Tibial nerve (tissue), 4 donors: ENCODE measurements at regions not wholly inside any gene's neighbourhood (a gene's known extent, or its start where the extent isn't known, plus 50 kb on each side); places are given as distances from the start of the nearest gene placed in this dataset.

Experiments
- CTCF ChIP-seq, 5 experiments: fragments of 200-600 bp in 3 of 5; fragments of 450-650 bp in 2 of 5; sonication (generic) in 3 of 5; IDR thresholded peaks; one replicate each; pipeline ENCODE4 v1.5.1; 2016 to 2019; ENCODE audit warnings: antibody characterized with exemption in 5 of 5, mild to moderate bottlenecking in 3 of 5, moderate library complexity in 2 of 5
- EP300 ChIP-seq, 2 donors: sonication (generic); formaldehyde crosslinking; IDR thresholded peaks; one replicate each; pipeline ENCODE4 v1.6.1; 2017; ENCODE audit warnings: antibody characterized with exemption in 2 of 2, mild to moderate bottlenecking in 1 of 2
- POLR2A ChIP-seq, 2 donors: fragments of 450-650 bp; IDR thresholded peaks; one replicate each; pipeline ENCODE4 v1.6.1; 2017; ENCODE audit warnings: antibody characterized with exemption in 2 of 2, mild to moderate bottlenecking in 2 of 2, moderate library complexity in 2 of 2

GRCh38 chr13:103324641-103325040, 258.4 kb upstream of the SLC10A2 start:
- TF ChIP-seq CTCF (IDR thresholded peaks at IDR 0.05) = no peak
- no peak for TF ChIP-seq POLR2A (IDR thresholded peaks at IDR 0.05)
- TF ChIP-seq EP300 (IDR thresholded peaks at IDR 0.05) = no peak
